Stimulated activated memory B cell treated with anti-CD40 and anti-IgM and Interleukin-4, amounts not matched to agents 10 μg/mL and 1 μg/mL and 100 μg/mL, for 72 hours (primary cell): ENCODE measurements at regions not wholly inside any gene's neighbourhood (a gene's known extent, or its start where the extent isn't known, plus 50 kb on each side); places are given as distances from the start of the nearest gene placed in this dataset.
"Not testable (repeated sequence)": the region's sequence is repeated elsewhere in the genome, so short reads cannot be mapped to it uniquely, and the experiment has no call there.

Source experiments
- ATAC-seq: fragments of 150-1000 bp; cut with Tn5 transposase; 2 replicates; pipeline ENCODE4 v1.10.0; 2021
- H3K27ac Mint-ChIP-seq: one replicate; pipeline ENCODE4 v1.8.0; 2022; ENCODE audit warnings: mild to moderate bottlenecking, mixed read lengths
- H3K27me3 Mint-ChIP-seq: one replicate; pipeline ENCODE4 v1.8.0; 2022; ENCODE audit warnings: mixed read lengths
- H3K36me3 Mint-ChIP-seq: one replicate; pipeline ENCODE4 v1.8.0; 2022; ENCODE audit warnings: mixed read lengths
- H3K4me1 Mint-ChIP-seq: one replicate; pipeline ENCODE4 v1.8.0; 2022; ENCODE audit warnings: mixed read lengths
- H3K4me3 Mint-ChIP-seq: one replicate; pipeline ENCODE4 v1.8.0; 2022; ENCODE audit warnings: mild to moderate bottlenecking, moderate library complexity, mixed read lengths
- H3K9me3 Mint-ChIP-seq: one replicate; pipeline ENCODE4 v1.8.0; 2022; ENCODE audit warnings: mixed read lengths

DNA sequence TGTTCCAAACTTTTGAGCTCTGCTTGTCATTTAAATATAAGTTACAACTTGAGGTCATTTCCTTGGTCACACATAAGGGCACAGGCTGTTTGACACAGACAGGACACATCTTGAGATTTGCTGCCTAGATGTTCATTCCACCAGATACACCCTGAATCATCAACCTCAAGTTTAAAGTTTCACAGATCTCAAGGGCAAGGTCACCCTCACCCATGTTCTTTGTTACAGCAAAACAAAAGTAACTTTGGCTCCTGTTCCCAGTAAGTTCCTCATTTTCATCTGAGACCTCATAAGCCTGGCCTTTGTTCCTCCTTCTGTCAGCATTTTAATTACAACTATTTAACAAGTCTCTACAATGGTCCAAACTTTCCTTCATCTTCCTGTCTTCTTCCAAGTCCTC is 106.7 kb upstream of the CTSV start:
- not testable (repeated sequence) for H3K9me3 Mint-ChIP-seq, H3K27me3 Mint-ChIP-seq, H3K4me1 Mint-ChIP-seq, H3K4me3 Mint-ChIP-seq, H3K36me3 Mint-ChIP-seq
- ATAC-seq = peak; percentile 60
- H3K27ac Mint-ChIP-seq = peak overlapping the region; percentile 14

DNA sequence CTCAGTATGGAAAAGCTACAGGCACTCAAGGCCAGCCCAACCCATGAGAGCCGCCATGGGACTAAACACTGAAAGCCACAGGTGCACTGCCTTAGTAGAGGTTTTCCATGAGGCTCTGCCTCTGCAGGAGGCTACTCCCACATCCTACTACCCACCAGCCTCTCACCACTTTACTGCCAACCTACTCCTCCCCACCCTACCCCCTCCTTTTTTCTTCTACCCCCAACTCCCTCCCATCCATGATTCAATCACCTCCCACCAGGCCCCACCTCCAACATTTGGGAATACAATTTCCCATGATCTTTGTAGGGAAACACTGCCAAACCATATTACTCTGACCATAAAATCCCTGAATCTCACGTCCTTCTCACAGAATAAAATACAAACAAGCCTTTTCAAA is 101.6 kb upstream of the CTSV start:
- no peaks in the 10 kb centered on the region for H3K27me3 Mint-ChIP-seq

DNA sequence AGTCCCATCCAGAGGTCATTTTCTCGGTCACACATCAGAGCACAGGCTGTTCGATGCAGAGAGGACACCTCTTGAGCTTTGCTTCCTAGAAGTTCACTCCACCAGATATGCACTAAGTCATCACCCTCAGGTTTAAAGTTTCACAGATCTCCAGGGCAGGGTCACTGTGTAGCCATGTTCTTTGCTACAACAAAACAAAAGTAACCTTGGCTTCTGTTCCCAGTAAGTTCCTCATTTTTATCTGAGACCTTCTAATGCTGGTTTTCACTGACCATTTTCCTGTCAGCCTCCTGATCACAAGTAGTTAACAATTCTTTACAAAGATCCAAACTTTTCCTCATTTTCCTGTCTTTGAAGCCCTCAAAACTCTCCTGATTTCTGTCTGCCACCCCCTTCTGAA is 97.5 kb upstream of the CTSV start:
- Mint-ChIP-seq H3K27me3 (no peaks in the 10 kb centered on the region), H3K4me3 (no peak overlapping the region), H3K9me3 (no peaks in the 10 kb centered on the region), H3K36me3 (no peaks in the 10 kb centered on the region), H3K27ac (no peak overlapping the region), H3K4me1 (no peaks in the 10 kb centered on the region)
- ATAC-seq = no peak

More for the DNA sequence above, 101.6 kb upstream of the CTSV start:
- Mint-ChIP-seq H3K4me1 (peaks cover 2% of the 10 kb centered on the region), H3K4me3 (no peak overlapping the region), H3K27ac (no peak overlapping the region), H3K9me3 (no peaks in the 10 kb centered on the region), H3K36me3 (no peaks in the 10 kb centered on the region)
- no peak for ATAC-seq

DNA sequence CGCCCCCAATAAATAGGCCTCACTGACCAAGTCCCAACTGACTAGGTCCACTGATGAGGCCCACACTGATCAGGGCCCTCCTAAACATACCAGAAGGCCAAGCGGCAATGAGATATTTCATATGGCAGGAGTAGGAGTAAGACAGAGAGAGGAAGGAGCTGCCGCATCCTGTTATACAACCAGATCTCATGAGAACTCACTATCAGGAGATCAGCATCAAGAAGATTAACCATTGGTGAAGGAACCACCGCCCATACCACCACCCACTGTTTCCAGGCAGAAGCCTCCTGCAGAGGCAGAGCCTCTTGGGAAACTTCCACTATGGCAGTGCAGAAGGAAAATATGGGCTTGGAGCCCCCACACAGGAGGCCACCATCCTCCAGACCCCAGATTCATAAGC is 95.0 kb upstream of the CTSV start:
- H3K27me3 Mint-ChIP-seq, H3K9me3 Mint-ChIP-seq, H3K4me1 Mint-ChIP-seq, H3K27ac Mint-ChIP-seq, ATAC-seq, H3K4me3 Mint-ChIP-seq, H3K36me3 Mint-ChIP-seq: not testable (repeated sequence)

DNA sequence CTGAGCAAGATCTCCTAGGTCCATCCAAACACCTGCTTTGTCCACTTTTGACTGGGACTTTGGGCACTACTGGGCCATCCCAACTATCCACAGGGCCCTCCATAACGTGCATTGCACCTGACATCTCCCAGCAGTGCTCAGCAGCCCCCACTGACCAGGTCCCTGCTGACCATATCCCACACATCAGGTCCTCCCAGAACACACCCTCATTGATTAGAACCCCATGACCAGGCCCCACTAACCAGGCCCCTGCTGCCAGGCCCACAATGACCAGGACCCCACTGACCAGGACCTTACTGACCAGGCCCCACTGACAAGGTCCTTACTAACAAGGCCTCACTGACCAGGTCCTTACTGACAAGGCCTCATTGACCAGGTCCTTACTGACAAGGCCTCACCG is 93.9 kb upstream of the CTSV start:
- Mint-ChIP-seq H3K4me3 (no peak overlapping the region), H3K9me3 (peaks cover 3% of the 10 kb centered on the region), H3K36me3 (peaks cover 5% of the 10 kb centered on the region), H3K27ac (no peak overlapping the region), H3K27me3 (no peaks in the 10 kb centered on the region), H3K4me1 (no peaks in the 10 kb centered on the region)
- ATAC-seq = no peak

DNA sequence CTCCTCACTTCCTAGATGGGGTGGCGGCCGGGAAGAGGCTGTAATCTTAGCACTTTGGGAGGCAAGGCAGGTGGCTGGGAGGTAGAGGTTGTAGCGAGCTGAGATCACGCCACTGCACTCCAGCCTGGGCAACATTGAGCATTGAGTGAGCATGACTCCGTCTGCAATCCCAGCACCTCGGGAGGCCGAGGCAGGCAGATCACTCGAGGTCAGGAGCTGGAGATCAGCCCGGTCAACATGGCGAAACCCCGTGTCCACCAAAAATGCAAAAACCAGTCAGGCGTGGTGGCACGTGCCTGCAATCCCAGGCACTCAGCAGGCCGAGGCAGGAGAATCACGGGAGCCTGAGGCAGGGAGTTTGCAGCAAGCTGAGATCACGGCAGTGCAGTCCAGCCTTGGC is 91.9 kb upstream of the CTSV start:
- not testable (repeated sequence) for ATAC-seq, H3K9me3 Mint-ChIP-seq, H3K27me3 Mint-ChIP-seq, H3K4me1 Mint-ChIP-seq, H3K4me3 Mint-ChIP-seq, H3K36me3 Mint-ChIP-seq, H3K27ac Mint-ChIP-seq

DNA sequence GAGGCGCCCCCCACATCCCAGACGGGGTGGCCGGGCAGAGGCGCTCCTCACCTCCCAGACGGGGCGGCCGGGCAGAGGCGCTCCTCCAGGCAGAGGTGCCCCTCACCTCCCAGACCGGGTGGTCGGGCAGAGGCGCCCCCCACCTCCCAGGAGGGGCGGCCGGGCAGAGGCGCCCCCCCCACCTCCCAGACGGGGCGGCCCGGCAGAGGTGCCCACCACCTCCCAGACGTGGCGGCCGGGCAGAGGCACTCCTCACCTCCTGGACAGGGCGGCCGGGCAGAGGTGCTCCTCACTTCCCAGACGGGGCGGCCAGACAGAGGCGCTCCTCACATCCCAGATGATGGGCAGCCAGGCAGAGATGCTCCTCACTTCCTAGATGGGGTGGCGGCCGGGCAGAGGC is 91.4 kb upstream of the CTSV start:
- H3K4me3 Mint-ChIP-seq, H3K9me3 Mint-ChIP-seq, H3K27ac Mint-ChIP-seq, H3K36me3 Mint-ChIP-seq, H3K4me1 Mint-ChIP-seq, H3K27me3 Mint-ChIP-seq: not testable (repeated sequence)
- peak; percentile 67 for ATAC-seq

DNA sequence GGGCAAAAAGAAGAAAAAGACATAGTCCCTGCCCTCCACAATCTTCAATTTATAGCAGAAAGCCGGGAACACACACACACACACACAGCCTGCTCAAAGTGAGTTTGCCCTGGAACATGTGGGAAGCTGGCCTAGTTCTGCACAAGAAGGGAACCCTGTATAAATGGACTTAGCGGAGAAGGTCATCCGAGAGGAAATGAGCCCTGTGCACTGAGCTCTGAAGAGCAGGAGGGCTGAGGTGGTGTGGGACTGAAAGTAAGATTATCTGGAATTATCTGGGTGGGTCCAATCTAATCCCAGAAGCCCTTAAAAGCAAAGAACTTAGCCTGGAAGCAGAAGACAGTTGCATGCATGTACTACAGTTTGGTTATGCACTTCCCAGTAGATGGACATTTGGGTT is 90.0 kb upstream of the CTSV start:
- ATAC-seq = no peak
- no peak overlapping the region for H3K27ac Mint-ChIP-seq
- no peak overlapping the region for H3K4me3 Mint-ChIP-seq

DNA sequence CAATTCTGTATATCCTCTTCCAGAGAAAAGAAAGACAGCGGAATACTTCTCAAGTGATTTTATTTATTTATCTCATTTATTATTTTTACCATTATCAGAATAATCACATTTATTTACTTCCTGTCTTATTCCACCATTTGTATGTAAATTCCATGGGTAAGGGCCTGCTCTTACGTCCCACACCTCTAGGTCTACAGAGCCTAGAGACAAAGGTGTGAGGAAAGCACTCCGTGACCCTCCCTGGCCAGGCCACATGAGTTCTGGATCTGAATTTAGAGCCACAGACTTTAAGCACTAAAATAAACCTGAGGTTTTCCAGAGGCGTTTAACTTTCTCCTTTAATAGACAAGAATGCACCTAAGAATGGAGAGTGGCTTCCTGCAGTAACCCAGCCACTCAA is 85.3 kb upstream of the CTSV start:
- H3K27me3 Mint-ChIP-seq = no peaks in the 10 kb centered on the region
- H3K36me3 Mint-ChIP-seq = peaks cover 19% of the 10 kb centered on the region
- ATAC-seq = no peak
- H3K27ac Mint-ChIP-seq = no peak overlapping the region
- H3K9me3 Mint-ChIP-seq = peaks cover 4% of the 10 kb centered on the region
- no peak overlapping the region for H3K4me3 Mint-ChIP-seq
- H3K4me1 Mint-ChIP-seq = no peaks in the 10 kb centered on the region

More for the DNA sequence above, 90.0 kb upstream of the CTSV start:
- Mint-ChIP-seq H3K4me1 (no peaks in the 10 kb centered on the region), H3K27me3 (no peaks in the 10 kb centered on the region), H3K9me3 (peaks cover 3% of the 10 kb centered on the region), H3K36me3 (peaks cover 5% of the 10 kb centered on the region)

DNA sequence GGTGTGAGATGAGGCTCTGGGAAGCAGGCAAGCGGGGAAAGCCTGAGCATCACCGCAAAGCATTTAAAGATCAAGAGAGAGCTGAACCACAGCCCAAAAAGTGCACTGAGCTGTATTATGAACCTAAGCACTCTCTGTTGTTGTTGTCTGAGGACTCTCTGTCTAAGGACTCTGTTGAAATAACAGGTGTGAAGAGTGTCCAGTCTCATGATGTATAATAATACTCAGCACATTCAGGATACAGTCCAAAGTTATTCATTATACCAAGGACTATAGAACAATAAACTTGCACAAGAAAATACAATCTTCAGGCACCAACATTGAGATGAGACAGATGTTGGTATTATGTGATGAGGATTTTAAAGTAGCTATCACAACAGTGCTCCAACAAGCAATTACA is 71.8 kb upstream of the CTSV start:
- ATAC-seq = no peak
- H3K27ac Mint-ChIP-seq = no peak overlapping the region
- no peaks in the 10 kb centered on the region for H3K4me1 Mint-ChIP-seq
- peaks cover 14% of the 10 kb centered on the region for H3K27me3 Mint-ChIP-seq
- H3K36me3 Mint-ChIP-seq = no peaks in the 10 kb centered on the region
- H3K4me3 Mint-ChIP-seq = no peak overlapping the region
- peaks cover 3% of the 10 kb centered on the region for H3K9me3 Mint-ChIP-seq

DNA sequence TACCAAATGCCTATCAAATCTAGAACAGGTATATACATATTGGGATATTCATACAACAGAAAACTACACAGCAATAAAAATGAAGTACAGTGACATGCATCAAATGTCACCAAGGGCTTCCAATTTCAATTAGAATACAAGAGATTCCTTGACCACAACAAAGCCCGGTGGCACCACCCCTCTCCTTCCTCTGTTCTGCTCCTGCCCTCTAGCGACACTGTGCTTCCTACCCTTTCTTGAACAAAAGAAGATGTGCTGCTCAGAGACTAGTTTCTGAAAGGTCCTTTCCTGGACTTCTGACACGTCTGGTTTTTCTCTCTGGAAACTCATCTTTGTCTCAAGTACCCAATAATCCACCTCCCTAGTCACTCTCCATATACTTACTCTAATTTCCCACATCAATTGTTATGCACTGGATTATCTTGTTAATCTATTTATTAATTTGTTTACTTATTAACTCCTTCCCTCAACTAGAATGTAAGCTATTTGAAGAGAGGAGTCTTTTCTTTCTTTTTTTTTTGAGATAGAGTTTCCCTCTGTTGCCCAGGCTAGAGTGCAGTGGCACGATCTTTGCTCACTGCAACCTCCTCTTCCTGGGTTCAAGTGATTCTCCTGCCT is 70.4 kb upstream of the CTSV start:
- no peak for ATAC-seq
- Mint-ChIP-seq H3K4me3 (no peak overlapping the region), H3K36me3 (no peaks in the 10 kb centered on the region), H3K4me1 (no peaks in the 10 kb centered on the region), H3K27ac (no peak overlapping the region), H3K27me3 (peaks cover 14% of the 10 kb centered on the region), H3K9me3 (peaks cover 3% of the 10 kb centered on the region)

DNA sequence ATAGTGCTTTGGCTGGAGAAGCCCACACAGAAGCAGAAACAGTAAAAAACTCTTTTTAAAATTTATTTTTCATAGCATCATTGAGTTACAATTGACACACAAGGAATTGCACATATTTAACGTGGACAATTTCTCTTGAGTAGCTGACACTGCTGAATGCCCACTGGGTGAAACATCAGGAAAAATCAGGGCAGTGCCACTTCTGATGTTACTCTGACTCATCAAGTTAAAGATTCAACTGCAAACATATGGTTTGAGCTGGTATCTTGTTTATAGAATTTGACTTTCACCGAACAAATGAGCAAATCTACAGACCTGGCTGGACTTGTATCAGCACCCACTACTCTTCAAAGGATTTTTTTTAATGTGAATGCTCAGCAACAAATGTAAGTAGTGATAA is 66.3 kb upstream of the CTSV start:
- not testable (repeated sequence) for H3K36me3 Mint-ChIP-seq, H3K4me3 Mint-ChIP-seq, H3K9me3 Mint-ChIP-seq, H3K27ac Mint-ChIP-seq, H3K4me1 Mint-ChIP-seq, ATAC-seq, H3K27me3 Mint-ChIP-seq

DNA sequence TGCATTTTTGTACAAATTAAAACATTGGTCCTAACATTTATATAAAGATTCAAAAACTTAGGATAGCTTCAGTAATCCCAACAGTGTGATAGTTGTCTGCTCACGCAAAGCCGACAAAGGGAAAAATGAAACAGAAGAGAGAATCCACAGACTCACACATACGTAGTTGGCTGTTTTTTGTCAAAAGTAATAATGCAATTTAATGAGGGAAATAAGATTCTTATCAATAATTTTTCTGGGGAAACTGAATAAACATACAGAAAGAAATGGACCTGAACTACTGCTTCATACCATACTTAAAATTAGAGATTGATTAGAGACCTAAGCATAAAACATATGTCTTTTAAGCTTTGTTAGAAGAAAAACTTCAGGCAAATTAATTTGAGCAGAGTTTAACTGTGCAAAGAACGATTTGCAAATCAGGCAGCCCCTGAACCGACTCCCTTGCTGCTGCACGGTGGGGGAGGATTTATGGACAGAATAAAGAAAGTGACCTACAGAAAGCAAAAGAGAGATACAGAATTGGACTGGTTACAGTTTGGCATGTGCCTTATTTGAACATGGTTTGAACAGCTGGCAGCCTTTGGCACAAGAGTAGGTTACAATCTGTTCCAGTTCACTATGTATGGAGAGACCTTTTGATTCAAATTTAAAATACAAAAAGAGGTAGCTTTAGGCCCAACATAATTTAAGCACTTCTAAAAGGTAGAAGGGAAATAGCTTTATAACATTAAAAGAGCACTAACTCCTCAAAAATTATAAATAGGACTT is 64.9 kb upstream of the CTSV start:
- not testable (repeated sequence) for H3K4me3 Mint-ChIP-seq, H3K9me3 Mint-ChIP-seq, H3K27me3 Mint-ChIP-seq, H3K27ac Mint-ChIP-seq, ATAC-seq, H3K4me1 Mint-ChIP-seq, H3K36me3 Mint-ChIP-seq

DNA sequence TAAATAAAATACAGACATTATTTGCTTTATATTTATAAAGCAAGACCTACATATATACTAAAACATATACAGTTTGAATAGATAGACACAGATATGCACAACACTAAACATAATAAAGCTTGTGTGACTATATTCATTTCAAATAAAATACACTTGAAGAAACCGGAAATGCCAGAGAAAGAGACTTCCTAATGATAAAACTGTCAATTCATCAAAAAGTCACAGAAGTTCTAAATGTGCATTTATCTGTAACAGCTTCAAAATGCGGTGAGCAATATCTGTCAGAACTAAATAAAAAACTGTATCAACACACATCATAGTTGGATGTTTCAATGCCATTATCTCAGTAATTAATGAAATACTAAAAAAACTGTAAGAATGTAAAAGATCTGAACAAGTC is 60.6 kb upstream of the CTSV start:
- not testable (repeated sequence) for H3K27me3 Mint-ChIP-seq, H3K9me3 Mint-ChIP-seq, H3K27ac Mint-ChIP-seq, H3K4me1 Mint-ChIP-seq, H3K36me3 Mint-ChIP-seq, H3K4me3 Mint-ChIP-seq, ATAC-seq

DNA sequence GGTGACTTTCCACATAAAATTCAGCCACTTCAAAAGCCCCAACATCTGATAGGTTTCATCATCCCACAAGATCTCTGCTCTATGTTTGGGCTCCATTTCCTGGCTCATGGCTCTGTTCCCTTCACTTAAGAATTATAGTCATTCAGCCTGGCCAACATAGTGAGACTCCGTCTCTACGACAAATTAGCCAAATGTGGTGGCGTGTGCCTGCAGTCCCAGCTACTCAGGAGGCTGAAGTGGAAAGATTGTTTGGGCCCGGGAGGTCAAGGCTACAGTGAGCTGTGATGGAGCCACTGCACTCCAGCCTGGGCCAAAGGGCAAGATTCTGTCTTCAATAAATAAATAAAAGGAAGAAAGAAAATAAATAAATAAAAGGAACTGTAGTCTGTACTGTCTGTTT is 57.9 kb upstream of the CTSV start:
- H3K4me3 Mint-ChIP-seq = no peak overlapping the region
- no peak for ATAC-seq
- H3K27ac Mint-ChIP-seq = no peak overlapping the region
- no peaks in the 10 kb centered on the region for H3K4me1 Mint-ChIP-seq
- H3K9me3 Mint-ChIP-seq = no peaks in the 10 kb centered on the region
- no peaks in the 10 kb centered on the region for H3K27me3 Mint-ChIP-seq
- no peaks in the 10 kb centered on the region for H3K36me3 Mint-ChIP-seq

DNA sequence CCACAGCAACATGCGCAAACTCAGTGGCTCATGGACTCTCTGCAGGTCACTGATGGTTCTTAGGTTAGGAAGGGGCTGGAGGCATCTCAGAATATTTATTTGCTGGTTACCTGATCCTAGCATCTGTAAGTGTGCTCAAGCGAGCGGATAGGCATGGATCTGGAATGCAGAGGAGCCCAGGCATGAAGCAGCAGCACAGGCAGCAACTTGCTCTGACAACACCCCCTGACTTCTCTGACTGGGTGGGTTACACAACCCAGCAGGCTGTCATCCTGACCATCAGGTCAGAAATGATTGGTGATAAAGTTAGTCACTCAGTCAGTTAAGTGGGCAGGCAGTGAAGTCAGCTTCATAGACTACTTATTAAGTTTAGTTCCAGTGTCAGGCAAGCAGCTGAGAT is 50.4 kb upstream of the CTSV start:
- H3K4me1 Mint-ChIP-seq, H3K9me3 Mint-ChIP-seq: not testable (repeated sequence)

More for the DNA sequence above, 50.4 kb upstream of the CTSV start:
- H3K27me3 Mint-ChIP-seq = peaks cover 28% of the 10 kb centered on the region
- not testable (repeated sequence) for H3K36me3 Mint-ChIP-seq, H3K27ac Mint-ChIP-seq, ATAC-seq, H3K4me3 Mint-ChIP-seq
